ENCODE measurements at regions not wholly inside any gene's neighbourhood (a gene's known extent, or its start where the extent isn't known, plus 50 kb on each side); places are given as distances from the start of the nearest gene placed in this dataset.

DNA sequence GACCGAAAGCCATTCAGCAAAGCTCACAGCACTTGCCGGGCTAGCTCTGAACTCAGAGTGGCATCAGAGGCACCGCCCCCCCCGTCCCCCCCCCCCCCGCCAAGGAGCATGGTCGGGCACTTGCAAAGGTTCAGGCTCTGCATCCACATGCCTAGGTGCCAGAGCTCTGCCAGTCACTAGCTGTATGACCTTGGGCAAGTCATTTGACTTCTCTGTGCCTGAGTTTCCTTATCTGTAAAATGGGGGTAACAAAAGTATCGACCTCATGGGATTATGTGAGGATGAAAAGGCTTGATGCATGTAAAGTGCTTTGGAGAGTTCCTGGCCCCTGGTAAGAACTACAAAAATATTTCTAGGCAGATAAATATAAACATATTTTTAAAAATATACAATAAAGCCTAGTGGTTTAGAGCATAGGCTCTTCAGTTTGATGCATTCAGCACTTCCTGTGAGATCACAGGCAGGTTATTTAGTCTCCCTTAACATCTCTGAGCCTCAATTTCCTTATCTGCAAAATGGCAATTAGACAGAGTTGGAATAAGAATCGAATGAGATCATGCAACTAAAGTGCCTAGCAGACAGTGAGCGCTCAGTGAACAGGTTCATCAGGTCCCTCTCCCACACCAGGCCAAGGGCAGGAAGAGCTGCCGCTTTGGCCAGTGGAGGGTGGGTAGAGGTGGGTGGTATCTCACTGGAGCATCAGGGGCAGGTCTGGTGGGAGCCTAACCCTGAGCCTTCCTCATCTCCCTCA lies 117.2 kb downstream of the CYLD start:
- H3K4me2 ChIP-seq (ENCODE audit: low read length): no peak overlapping the region
- no peaks in the 10 kb centered on the region for H3K79me2 ChIP-seq (ENCODE audit: insufficient read depth, low read depth, low read length)
- H3K9me3 ChIP-seq (ENCODE audit: low read length): no peaks in the 10 kb centered on the region
- H2AFZ ChIP-seq (ENCODE audit: low read length): no peak overlapping the region
- DNase-seq (ENCODE audit: low spot score): no peak
- no peaks in the 10 kb centered on the region for H3K4me1 ChIP-seq (ENCODE audit: insufficient read depth, low read length, poor library complexity, severe bottlenecking)
- ChIA-PET POLR2A (no interaction called here), CTCF (ENCODE audit: unreplicated experiment) (no interaction called here)
- intact Hi-C loops (cut with micrococcal nuclease; ENCODE audit: unreplicated experiment): loop anchor here (10.0 kb wide), 1 partner anchor 46 kb away; no protein-coding TSS in a partner anchor
- H4K20me1 ChIP-seq (ENCODE audit: insufficient read depth, low read length): no peaks in the 10 kb centered on the region
- H3K9me2 ChIP-seq (ENCODE audit: insufficient read depth, low read length): no peaks in the 10 kb centered on the region
- H3K4me3 ChIP-seq (ENCODE audit: low read depth, low read length, poor library complexity, severe bottlenecking): no peak overlapping the region
- TF ChIP-seq CTCF (conservative IDR thresholded peaks at IDR 0.05; ENCODE audit: low read length): no peak
- no peak for TF ChIP-seq EZH2phosphoT487 (IDR thresholded peaks at IDR 0.05; ENCODE audit: borderline replicate concordance, low read depth, low read length)
- no peak overlapping the region for H3K27ac ChIP-seq (ENCODE audit: low read depth, low read length, poor library complexity, severe bottlenecking)
- no peaks in the 10 kb centered on the region for H3K36me3 ChIP-seq (ENCODE audit: insufficient read depth, low read length)
- no TSS peak for BruUV-seq (replicated peaks)

GRCh38 chr16:50858376-50858775 lies 116.5 kb downstream of the CYLD start:
- CTCF ChIA-PET (ENCODE audit: unreplicated experiment): no interaction called here
- no peak for DNase-seq (ENCODE audit: low spot score)
- H3K36me3 ChIP-seq (ENCODE audit: insufficient read depth, low read length): no peaks in the 10 kb centered on the region
- H3K4me3 ChIP-seq (ENCODE audit: low read depth, low read length, poor library complexity, severe bottlenecking): no peak overlapping the region
- H3K79me2 ChIP-seq (ENCODE audit: insufficient read depth, low read depth, low read length): no peaks in the 10 kb centered on the region
- no TSS peak for BruUV-seq (replicated peaks)
- H3K4me1 ChIP-seq (ENCODE audit: insufficient read depth, low read length, poor library complexity, severe bottlenecking): no peaks in the 10 kb centered on the region
- H3K9me2 ChIP-seq (ENCODE audit: insufficient read depth, low read length): no peaks in the 10 kb centered on the region
- H2AFZ ChIP-seq (ENCODE audit: low read length): no peak overlapping the region
- no peak overlapping the region for H3K27ac ChIP-seq (ENCODE audit: low read depth, low read length, poor library complexity, severe bottlenecking)
- no peak for TF ChIP-seq CTCF (conservative IDR thresholded peaks at IDR 0.05; ENCODE audit: low read length)
- POLR2A ChIA-PET: no interaction called here
- no peaks in the 10 kb centered on the region for H4K20me1 ChIP-seq (ENCODE audit: insufficient read depth, low read length)
- intact Hi-C loops (cut with micrococcal nuclease; ENCODE audit: unreplicated experiment): loop anchor here (10.0 kb wide), 1 partner anchor 46 kb away; no protein-coding TSS in a partner anchor
- H3K4me2 ChIP-seq (ENCODE audit: low read length): no peak overlapping the region
- no peaks in the 10 kb centered on the region for H3K9me3 ChIP-seq (ENCODE audit: low read length)

DNA sequence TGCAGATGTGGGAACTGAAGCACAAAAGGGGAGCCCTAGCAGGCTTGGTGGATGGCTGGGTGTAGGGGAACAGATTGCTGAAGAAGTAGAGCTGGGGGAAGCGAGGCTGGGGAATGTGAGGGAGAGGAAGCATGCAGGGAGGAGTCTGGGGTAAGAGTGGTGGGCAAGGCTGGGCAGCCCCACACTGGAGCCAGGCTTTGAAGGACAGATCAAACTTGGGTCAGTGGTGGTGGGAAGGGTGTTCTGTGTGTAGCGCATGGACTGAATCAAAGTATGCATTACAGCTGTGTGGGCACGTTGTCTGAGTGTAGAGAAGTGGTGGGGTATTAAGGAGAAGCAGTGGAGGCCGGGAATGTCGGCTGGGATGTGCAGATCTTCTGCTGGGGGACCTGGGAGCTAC lies 116.0 kb downstream of the CYLD start:
- Histone ChIP-seq H4K20me1 (ENCODE audit: insufficient read depth, low read length) (no peaks in the 10 kb centered on the region), H3K9me2 (ENCODE audit: insufficient read depth, low read length) (no peaks in the 10 kb centered on the region), H3K4me3 (ENCODE audit: low read depth, low read length, poor library complexity, severe bottlenecking) (no peak overlapping the region), H3K4me1 (ENCODE audit: insufficient read depth, low read length, poor library complexity, severe bottlenecking) (no peaks in the 10 kb centered on the region), H3K27ac (ENCODE audit: low read depth, low read length, poor library complexity, severe bottlenecking) (no peak overlapping the region), H2AFZ (ENCODE audit: low read length) (no peak overlapping the region), H3K36me3 (ENCODE audit: insufficient read depth, low read length) (no peaks in the 10 kb centered on the region), H3K79me2 (ENCODE audit: insufficient read depth, low read depth, low read length) (no peaks in the 10 kb centered on the region), H3K9me3 (ENCODE audit: low read length) (no peaks in the 10 kb centered on the region), H3K4me2 (ENCODE audit: low read length) (no peak overlapping the region)
- no TSS peak for BruUV-seq (replicated peaks)
- DNase-seq (ENCODE audit: low spot score): no peak
- CTCF ChIA-PET (ENCODE audit: unreplicated experiment): no interaction called here
- POLR2A ChIA-PET: no interaction called here
- TF ChIP-seq EZH2phosphoT487 (IDR thresholded peaks at IDR 0.05; ENCODE audit: borderline replicate concordance, low read depth, low read length) (no peak), CTCF (conservative IDR thresholded peaks at IDR 0.05; ENCODE audit: low read length) (no peak)
- intact Hi-C loops (cut with micrococcal nuclease; ENCODE audit: unreplicated experiment): loop anchor here (10.0 kb wide), 1 partner anchor 47 kb away; no protein-coding TSS in a partner anchor
